ENCODE measurements at regions not wholly inside any gene's neighbourhood (a gene's known extent, or its start where the extent isn't known, plus 50 kb on each side); places are given as distances from the start of the nearest gene placed in this dataset.

- TF ChIP-seq, protein P1, sequence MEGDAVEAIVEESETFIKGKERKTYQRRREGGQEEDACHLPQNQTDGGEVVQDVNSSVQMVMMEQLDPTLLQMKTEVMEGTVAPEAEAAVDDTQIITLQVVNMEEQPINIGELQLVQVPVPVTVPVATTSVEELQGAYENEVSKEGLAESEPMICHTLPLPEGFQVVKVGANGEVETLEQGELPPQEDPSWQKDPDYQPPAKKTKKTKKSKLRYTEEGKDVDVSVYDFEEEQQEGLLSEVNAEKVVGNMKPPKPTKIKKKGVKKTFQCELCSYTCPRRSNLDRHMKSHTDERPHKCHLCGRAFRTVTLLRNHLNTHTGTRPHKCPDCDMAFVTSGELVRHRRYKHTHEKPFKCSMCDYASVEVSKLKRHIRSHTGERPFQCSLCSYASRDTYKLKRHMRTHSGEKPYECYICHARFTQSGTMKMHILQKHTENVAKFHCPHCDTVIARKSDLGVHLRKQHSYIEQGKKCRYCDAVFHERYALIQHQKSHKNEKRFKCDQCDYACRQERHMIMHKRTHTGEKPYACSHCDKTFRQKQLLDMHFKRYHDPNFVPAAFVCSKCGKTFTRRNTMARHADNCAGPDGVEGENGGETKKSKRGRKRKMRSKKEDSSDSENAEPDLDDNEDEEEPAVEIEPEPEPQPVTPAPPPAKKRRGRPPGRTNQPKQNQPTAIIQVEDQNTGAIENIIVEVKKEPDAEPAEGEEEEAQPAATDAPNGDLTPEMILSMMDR (conservative IDR thresholded peaks at IDR 0.05) = no peak
- no peak for TF ChIP-seq ZFX (IDR thresholded peaks at IDR 0.05)
Measured at GRCh38 chr14:89724628-89724960, 229.9 kb downstream of the EFCAB11 start.
